OCI-LY3 (cell line): ENCODE measurements at regions not wholly inside any gene's neighbourhood (a gene's known extent, or its start where the extent isn't known, plus 50 kb on each side); places are given as distances from the start of the nearest gene placed in this dataset.
"Not testable (repeated sequence)": the region's sequence is repeated elsewhere in the genome, so short reads cannot be mapped to it uniquely, and the experiment has no call there.

Experiments
- H2AFZ ChIP-seq: fragments of 200-600, 300-600 bp; shearing (Covaris generic); 2 replicates; pipeline ENCODE4 v1.6.0; 2014; ENCODE audit warnings: antibody characterized with exemption, low read depth, low read length
- H3K27ac ChIP-seq: fragments of 200-600, 300-600 bp; sonication (generic); 2 replicates; pipeline ENCODE4 v1.5.1; 2014; ENCODE audit warnings: mild to moderate bottlenecking, low read length, moderate library complexity, mixed read lengths
- H3K27me3 ChIP-seq: fragments of 200-600, 300-600 bp; sonication (generic); 2 replicates; pipeline ENCODE4 v1.6.1; 2014; ENCODE audit warnings: low read depth, low read length, mixed read lengths
- H3K36me3 ChIP-seq: fragments of 200-600, 300-600 bp; sonication (generic); replicated peaks from 2 replicates; pipeline ENCODE3; 2014; ENCODE audit warnings: low read depth, low read length, mixed read lengths
- H3K4me1 ChIP-seq: fragments of 300-600, 200-600 bp; sonication (generic); 2 replicates; pipeline ENCODE4 v1.6.1; 2014; ENCODE audit warnings: low read length, mixed read lengths
- H3K4me2 ChIP-seq: fragments of 200-600, 300-600 bp; sonication (generic); 2 replicates; pipeline ENCODE4 v1.6.1; 2014; ENCODE audit warnings: low read length, mixed read lengths
- H3K4me3 ChIP-seq: fragments of 300-600, 200-600 bp; sonication (generic); 2 replicates; pipeline ENCODE4 v1.5.1; 2014; ENCODE audit warnings: antibody characterized with exemption, mild to moderate bottlenecking, low read length, moderate library complexity
- H3K79me2 ChIP-seq: fragments of 300-600, 200-600 bp; shearing (Covaris generic); 2 replicates; pipeline ENCODE4 v1.6.1; 2014; ENCODE audit warnings: mild to moderate bottlenecking, low read length, mixed read lengths
- H3K9ac ChIP-seq: fragments of 300-600, 200-600 bp; shearing (Covaris generic); 2 replicates; pipeline ENCODE4 v1.6.0; 2014; ENCODE audit warnings: mild to moderate bottlenecking, low read length, moderate library complexity
- H3K9me3 ChIP-seq: fragments of 200-600, 300-600 bp; shearing (Covaris generic); 2 replicates; pipeline ENCODE4 v1.6.1; 2014; ENCODE audit warnings: low read length, mixed read lengths; ENCODE audit not compliant: insufficient read depth
- H4K20me1 ChIP-seq: fragments of 200-600, 300-600 bp; sonication (generic); 2 replicates; pipeline ENCODE4 v1.6.1; 2016; ENCODE audit warnings: low read length, mixed read lengths; ENCODE audit not compliant: insufficient read depth
- CTCF ChIP-seq: fragments of 200-600, 300-600 bp; sonication (generic); IDR thresholded peaks from 2 replicates; pipeline ENCODE4 v1.5.1; 2014; ENCODE audit warnings: antibody characterized with exemption, low read length, low read depth
- EZH2phosphoT487 ChIP-seq: fragments of 200-600 bp; shearing (Covaris generic); IDR thresholded peaks from 2 replicates; pipeline ENCODE4 v1.6.1; 2018; ENCODE audit warnings: antibody characterized with exemption, mixed run types, low read depth

- no peak overlapping the region for H3K27ac ChIP-seq
- no peak overlapping the region for H2AFZ ChIP-seq
- no peaks in the 10 kb centered on the region for H3K36me3 ChIP-seq
- no peaks in the 10 kb centered on the region for H3K79me2 ChIP-seq
- H3K4me2 ChIP-seq = no peak overlapping the region
- no peaks in the 10 kb centered on the region for H3K4me1 ChIP-seq
- no peaks in the 10 kb centered on the region for H3K9me3 ChIP-seq
- no peaks in the 10 kb centered on the region for H4K20me1 ChIP-seq
- H3K9ac ChIP-seq = no peak overlapping the region
- no peak overlapping the region for H3K4me3 ChIP-seq
- TF ChIP-seq CTCF (no peak), EZH2phosphoT487 (no peak)
- no peaks in the 10 kb centered on the region for H3K27me3 ChIP-seq
Observed at GRCh38 chrX:117400839-117401238, 715.8 kb downstream of the KLHL13 start.

- H3K4me2 ChIP-seq = no peak overlapping the region
- no peak overlapping the region for H2AFZ ChIP-seq
- no peaks in the 10 kb centered on the region for H3K79me2 ChIP-seq
- no peaks in the 10 kb centered on the region for H4K20me1 ChIP-seq
- TF ChIP-seq CTCF (no peak), EZH2phosphoT487 (no peak)
- no peak overlapping the region for H3K27ac ChIP-seq
- H3K4me3 ChIP-seq = no peak overlapping the region
- H3K9ac ChIP-seq = no peak overlapping the region
- no peaks in the 10 kb centered on the region for H3K36me3 ChIP-seq
- H3K27me3 ChIP-seq = no peaks in the 10 kb centered on the region
- no peaks in the 10 kb centered on the region for H3K9me3 ChIP-seq
- H3K4me1 ChIP-seq = no peaks in the 10 kb centered on the region
Observed at GRCh38 chrX:117400005-117400404, 716.6 kb downstream of the KLHL13 start.

GRCh38 chrX:117397844-117398243 lies 718.8 kb downstream of the KLHL13 start:
- Histone ChIP-seq H3K4me1 (no peaks in the 10 kb centered on the region), H3K79me2 (no peaks in the 10 kb centered on the region), H3K9ac (no peak overlapping the region), H3K4me2 (no peak overlapping the region), H3K27ac (no peak overlapping the region), H3K27me3 (no peaks in the 10 kb centered on the region), H3K9me3 (no peaks in the 10 kb centered on the region), H2AFZ (no peak overlapping the region), H3K36me3 (no peaks in the 10 kb centered on the region), H4K20me1 (no peaks in the 10 kb centered on the region), H3K4me3 (no peak overlapping the region)
- TF ChIP-seq EZH2phosphoT487 (no peak), CTCF (no peak)

GRCh38 chrX:117394506-117395070 lies 722.0 kb downstream of the KLHL13 start:
- not testable (repeated sequence) for H3K4me1 ChIP-seq, H3K27me3 ChIP-seq, H3K27ac ChIP-seq, H3K4me2 ChIP-seq, H3K4me3 ChIP-seq, H2AFZ ChIP-seq, H3K9me3 ChIP-seq, H3K79me2 ChIP-seq, H3K9ac ChIP-seq, H3K36me3 ChIP-seq, H4K20me1 ChIP-seq

- not testable (repeated sequence) for H3K4me3 ChIP-seq, H3K9ac ChIP-seq, H4K20me1 ChIP-seq, H3K27ac ChIP-seq, H3K4me2 ChIP-seq, H3K9me3 ChIP-seq, H2AFZ ChIP-seq, H3K79me2 ChIP-seq, H3K4me1 ChIP-seq, H3K27me3 ChIP-seq, H3K36me3 ChIP-seq
Observed at GRCh38 chrX:117392360-117392759, 724.2 kb downstream of the KLHL13 start.
